Esophagus squamous epithelium (tissue), 4 donors: ENCODE measurements at regions not wholly inside any gene's neighbourhood (a gene's known extent, or its start where the extent isn't known, plus 50 kb on each side); places are given as distances from the start of the nearest gene placed in this dataset.

Experiments
- CTCF ChIP-seq, 6 experiments: fragments of 450-650 bp in 4 of 6; fragments of 200-600 bp in 2 of 6; sonication (generic) in 2 of 6; IDR thresholded peaks; one replicate each; pipeline ENCODE4 v1.5.1; 2016 to 2019; ENCODE audit warnings: antibody characterized with exemption in 6 of 6, mild to moderate bottlenecking in 4 of 6, moderate library complexity in 4 of 6
- POLR2A ChIP-seq, 4 donors: fragments of 450-650 bp; IDR thresholded peaks; one replicate each; pipeline ENCODE4 v1.6.1; 2017; ENCODE audit warnings: antibody characterized with exemption in 4 of 4, mild to moderate bottlenecking in 4 of 4, moderate library complexity in 3 of 4

GRCh38 chr7:89605362-89605761 lies 548.9 kb upstream of the STEAP1 start:
- TF ChIP-seq CTCF (IDR thresholded peaks at IDR 0.05): no peak
- TF ChIP-seq POLR2A (IDR thresholded peaks at IDR 0.05): no peak
